ENCODE measurements at regions not wholly inside any gene's neighbourhood (a gene's known extent, or its start where the extent isn't known, plus 50 kb on each side); places are given as distances from the start of the nearest gene placed in this dataset.

- TF ChIP-seq ZNF425 (CRISPR knock-in tag; conservative IDR thresholded peaks at IDR 0.05), result no peak
- TF ChIP-seq GTF2I (CRISPR knock-in tag; conservative IDR thresholded peaks at IDR 0.05), result no peak
- TF ChIP-seq MYBL2 (CRISPR knock-in tag; IDR thresholded peaks at IDR 0.05), result no peak
- no peak for TF ChIP-seq E2F4 (CRISPR knock-in tag; IDR thresholded peaks at IDR 0.05; ENCODE audit: borderline replicate concordance, low read depth)
- TF ChIP-seq ZNF232 (CRISPR knock-in tag; IDR thresholded peaks at IDR 0.05), result no peak
- TF ChIP-seq CBFB (CRISPR knock-in tag; IDR thresholded peaks at IDR 0.05; ENCODE audit: low read depth), result no peak
Observed at GRCh38 chr13:64305246-64305645, 2889.6 kb upstream of the PCDH20 start (continued).

GRCh38 chr13:64300239-64300638 lies 2884.6 kb upstream of the PCDH20 start:
- H3K27ac Mint-ChIP-seq, result no peak overlapping the region
- DNase-seq (ENCODE audit: low spot score) (no peak), ATAC-seq (no peak)
- H3K27me3 Mint-ChIP-seq (ENCODE audit: low read depth), result no peaks in the 10 kb centered on the region
- CTCF ChIA-PET, result no interaction called here
- H3K4me1 Mint-ChIP-seq, result no peaks in the 10 kb centered on the region
- H3K36me3 Mint-ChIP-seq, result no peaks in the 10 kb centered on the region
- H3K9me3 Mint-ChIP-seq, result peaks cover 5% of the 10 kb centered on the region
- H3K4me3 Mint-ChIP-seq, result no peak overlapping the region
- POLR2A ChIA-PET, result no interaction called here
- TF ChIP-seq NFATC4 (CRISPR knock-in tag; IDR thresholded peaks at IDR 0.05) (no peak), ZSCAN18 (CRISPR knock-in tag; IDR thresholded peaks at IDR 0.05) (no peak), ARID4B (CRISPR knock-in tag; IDR thresholded peaks at IDR 0.05; ENCODE audit: borderline replicate concordance) (no peak), KAT7 (CRISPR knock-in tag; IDR thresholded peaks at IDR 0.05; ENCODE audit: borderline replicate concordance) (no peak), PRRX2 (CRISPR knock-in tag; IDR thresholded peaks at IDR 0.05) (no peak), ESRRA (CRISPR knock-in tag; IDR thresholded peaks at IDR 0.05; ENCODE audit: borderline replicate concordance) (no peak), CREB1 (CRISPR knock-in tag; IDR thresholded peaks at IDR 0.05) (no peak), FOXP4 (CRISPR knock-in tag; IDR thresholded peaks at IDR 0.05) (no peak), NR2C2 (CRISPR knock-in tag; IDR thresholded peaks at IDR 0.05) (no peak), E2F1 (CRISPR knock-in tag; IDR thresholded peaks at IDR 0.05) (no peak), FOXK1 (CRISPR knock-in tag; IDR thresholded peaks at IDR 0.05) (no peak), AFF4 (CRISPR knock-in tag; IDR thresholded peaks at IDR 0.05; ENCODE audit: borderline replicate concordance) (no peak), MYBL2 (CRISPR knock-in tag; IDR thresholded peaks at IDR 0.05) (no peak), ERG (CRISPR knock-in tag; IDR thresholded peaks at IDR 0.05) (no peak)
